ENCODE measurements at regions not wholly inside any gene's neighbourhood (a gene's known extent, or its start where the extent isn't known, plus 50 kb on each side); places are given as distances from the start of the nearest gene placed in this dataset.
"Not testable (repeated sequence)": the region's sequence is repeated elsewhere in the genome, so short reads cannot be mapped to it uniquely, and the experiment has no call there.

DNA sequence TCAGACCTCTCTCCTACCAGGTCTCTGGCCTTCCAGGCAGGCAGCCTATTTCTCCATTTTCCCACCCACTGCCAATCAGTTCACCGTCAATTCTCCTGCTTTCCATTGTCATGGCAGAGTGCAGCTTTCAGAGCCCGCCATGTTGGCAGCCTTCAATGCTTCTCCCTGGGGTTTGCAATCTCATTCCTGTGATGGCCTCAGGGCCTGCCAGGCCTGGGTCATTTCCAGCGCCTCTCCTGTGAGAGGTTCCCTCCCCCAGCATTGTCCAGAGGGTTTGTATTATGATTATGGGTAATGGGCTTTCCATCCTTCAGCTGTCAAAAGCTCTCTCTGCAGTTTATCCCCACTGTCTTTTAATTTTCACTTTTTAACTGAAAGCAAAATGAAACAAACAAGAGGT lies 716.6 kb upstream of the CDH8 start:
- ATAC-seq = no peak
- ChIA-PET POLR2A (no interaction called here), CTCF (interaction anchor here (0.5 kb wide), 1 partner anchor 309 kb away, joined by 3 read pairs; no protein-coding TSS in a partner anchor)
- Mint-ChIP-seq H3K27ac (no peak overlapping the region), H3K27me3 (no peaks in the 10 kb centered on the region), H3K36me3 (ENCODE audit: low read depth) (no peaks in the 10 kb centered on the region), H3K4me1 (no peaks in the 10 kb centered on the region), H3K4me3 (no peak overlapping the region), H3K9me3 (ENCODE audit: low read depth) (peaks cover 15% of the 10 kb centered on the region)
- intact Hi-C loops (cut with DNase I, micrococcal nuclease) = no loop called here
- no peak for DNase-seq

- ChIA-PET CTCF (no interaction called here), POLR2A (no interaction called here)
- DNase-seq = no peak
- Mint-ChIP-seq H3K36me3 (ENCODE audit: low read depth) (no peaks in the 10 kb centered on the region), H3K4me3 (no peak overlapping the region), H3K4me1 (no peaks in the 10 kb centered on the region), H3K27ac (no peak overlapping the region), H3K9me3 (ENCODE audit: low read depth) (peaks cover 16% of the 10 kb centered on the region), H3K27me3 (no peaks in the 10 kb centered on the region)
- intact Hi-C loops (cut with DNase I, micrococcal nuclease) = no loop called here
- ATAC-seq = no peak
Measured at GRCh38 chr16:62751218-62751617, 715.0 kb upstream of the CDH8 start.

GRCh38 chr16:62741692-62742091 lies 705.5 kb upstream of the CDH8 start:
- Mint-ChIP-seq H3K9me3 (ENCODE audit: low read depth) (peaks cover 44% of the 10 kb centered on the region), H3K4me3 (no peak overlapping the region), H3K4me1 (no peaks in the 10 kb centered on the region), H3K27me3 (no peaks in the 10 kb centered on the region), H3K27ac (no peak overlapping the region), H3K36me3 (ENCODE audit: low read depth) (peaks cover 1% of the 10 kb centered on the region)
- no peak for ATAC-seq
- intact Hi-C loops (cut with DNase I, micrococcal nuclease) = no loop called here
- POLR2A ChIA-PET = no interaction called here
- CTCF ChIA-PET = no interaction called here
- no peak for DNase-seq

- peaks cover 27% of the 10 kb centered on the region for H3K9me3 Mint-ChIP-seq (ENCODE audit: low read depth)
- H3K27me3 Mint-ChIP-seq = no peaks in the 10 kb centered on the region
- intact Hi-C loops (cut with DNase I, micrococcal nuclease) = no loop called here
- peaks cover 1% of the 10 kb centered on the region for H3K36me3 Mint-ChIP-seq (ENCODE audit: low read depth)
- DNase-seq (no peak), ATAC-seq (no peak)
- H3K4me1 Mint-ChIP-seq = no peaks in the 10 kb centered on the region
- H3K27ac Mint-ChIP-seq = no peak overlapping the region
- no peak overlapping the region for H3K4me3 Mint-ChIP-seq
- ChIA-PET POLR2A (no interaction called here), CTCF (interaction anchor here (0.7 to 1.3 kb wide), 2 partner anchors 10 to 39 kb away, joined by 3 read pairs; no protein-coding TSS in a partner anchor)
Measured at GRCh38 chr16:62738666-62739460, 702.6 kb upstream of the CDH8 start.

DNA sequence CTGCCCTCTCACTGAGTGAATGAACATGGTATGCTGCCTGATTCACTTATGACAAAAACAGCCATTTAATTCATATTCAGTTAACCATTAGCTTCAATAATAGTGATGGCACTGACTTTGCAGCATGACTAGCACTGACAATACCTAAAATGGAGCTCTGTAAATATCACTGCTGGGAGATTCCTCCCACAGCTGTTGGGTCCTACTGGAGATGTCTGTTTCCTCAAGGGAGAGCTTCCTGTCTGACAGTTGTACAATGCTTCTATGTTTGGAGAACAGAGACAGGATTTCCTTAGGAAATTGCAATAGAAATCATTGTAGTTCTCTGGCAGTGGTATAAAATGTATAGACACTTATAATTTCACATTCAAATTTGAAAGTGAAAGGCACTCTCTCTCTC lies 695.9 kb upstream of the CDH8 start:
- no peak overlapping the region for H3K27ac Mint-ChIP-seq
- H3K4me3 Mint-ChIP-seq = no peak overlapping the region
- H3K36me3 Mint-ChIP-seq (ENCODE audit: low read depth) = no peaks in the 10 kb centered on the region
- intact Hi-C loops (cut with DNase I, micrococcal nuclease) = no loop called here
- ATAC-seq (no peak), DNase-seq (no peak)
- ChIA-PET CTCF (no interaction called here), POLR2A (no interaction called here)
- H3K27me3 Mint-ChIP-seq = no peaks in the 10 kb centered on the region
- H3K4me1 Mint-ChIP-seq = no peaks in the 10 kb centered on the region
- peaks cover 16% of the 10 kb centered on the region for H3K9me3 Mint-ChIP-seq (ENCODE audit: low read depth)

- H3K9me3 Mint-ChIP-seq (ENCODE audit: low read depth) = peaks cover 19% of the 10 kb centered on the region
- CTCF ChIA-PET; DNase-seq; H3K36me3 Mint-ChIP-seq (ENCODE audit: low read depth); H3K4me1 Mint-ChIP-seq; H3K27ac Mint-ChIP-seq; POLR2A ChIA-PET; ATAC-seq; intact Hi-C loops (cut with DNase I, micrococcal nuclease); H3K4me3 Mint-ChIP-seq; H3K27me3 Mint-ChIP-seq: not testable (repeated sequence)
Measured at GRCh38 chr16:62724670-62725269, 688.5 kb upstream of the CDH8 start.

- H3K27me3 Mint-ChIP-seq = no peaks in the 10 kb centered on the region
- intact Hi-C loops (cut with DNase I, micrococcal nuclease) = no loop called here
Measured at GRCh38 chr16:62720651-62721050, 684.4 kb upstream of the CDH8 start.

DNA sequence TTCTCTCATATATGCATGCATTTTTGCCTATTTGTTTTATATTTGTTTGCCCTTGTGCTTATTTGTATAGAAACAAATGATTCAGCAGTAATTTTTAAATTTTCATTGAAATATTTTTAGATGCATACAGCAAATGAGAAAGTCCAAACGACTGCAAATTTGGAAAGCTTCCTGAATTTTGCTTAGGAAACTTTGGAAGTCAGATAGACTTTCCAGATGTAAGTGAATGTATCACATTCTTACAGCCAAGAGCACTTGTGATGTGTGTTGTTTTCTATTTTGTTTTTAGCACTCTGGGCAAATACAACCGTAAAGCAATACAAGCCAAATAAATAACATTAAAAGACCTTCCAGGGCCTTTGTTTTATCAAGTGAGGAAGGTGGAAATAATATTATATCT lies 680.8 kb upstream of the CDH8 start:
- ATAC-seq (no peak), DNase-seq (no peak)
- Mint-ChIP-seq H3K27me3 (no peaks in the 10 kb centered on the region), H3K27ac (no peak overlapping the region), H3K9me3 (ENCODE audit: low read depth) (peaks cover 17% of the 10 kb centered on the region), H3K4me1 (no peaks in the 10 kb centered on the region), H3K36me3 (ENCODE audit: low read depth) (no peaks in the 10 kb centered on the region), H3K4me3 (no peak overlapping the region)
- ChIA-PET CTCF (no interaction called here), POLR2A (no interaction called here)
- intact Hi-C loops (cut with DNase I, micrococcal nuclease) = no loop called here

More at GRCh38 chr16:62720651-62721050, 684.4 kb upstream of the CDH8 start:
- Mint-ChIP-seq H3K4me1 (no peaks in the 10 kb centered on the region), H3K9me3 (ENCODE audit: low read depth) (peaks cover 20% of the 10 kb centered on the region), H3K36me3 (ENCODE audit: low read depth) (no peaks in the 10 kb centered on the region), H3K27ac (no peak overlapping the region), H3K4me3 (no peak overlapping the region)
- no peak for DNase-seq
- no peak for ATAC-seq
- POLR2A ChIA-PET = no interaction called here
- CTCF ChIA-PET = no interaction called here

- ATAC-seq (no peak), DNase-seq (no peak)
- CTCF ChIA-PET = no interaction called here
- Mint-ChIP-seq H3K4me3 (no peak overlapping the region), H3K36me3 (ENCODE audit: low read depth) (no peaks in the 10 kb centered on the region), H3K9me3 (ENCODE audit: low read depth) (peaks cover 17% of the 10 kb centered on the region), H3K27me3 (no peaks in the 10 kb centered on the region), H3K4me1 (no peaks in the 10 kb centered on the region), H3K27ac (no peak overlapping the region)
- POLR2A ChIA-PET = no interaction called here
- intact Hi-C loops (cut with DNase I, micrococcal nuclease) = no loop called here
Measured at GRCh38 chr16:62715701-62716100, 679.5 kb upstream of the CDH8 start.

- H3K4me1 Mint-ChIP-seq = no peaks in the 10 kb centered on the region
- DNase-seq (no peak), ATAC-seq (no peak)
- ChIA-PET POLR2A (no interaction called here), CTCF (no interaction called here)
- no peaks in the 10 kb centered on the region for H3K36me3 Mint-ChIP-seq (ENCODE audit: low read depth)
- no peak overlapping the region for H3K4me3 Mint-ChIP-seq
- H3K27me3 Mint-ChIP-seq = no peaks in the 10 kb centered on the region
- intact Hi-C loops (cut with DNase I, micrococcal nuclease) = no loop called here
- no peak overlapping the region for H3K27ac Mint-ChIP-seq
- peaks cover 6% of the 10 kb centered on the region for H3K9me3 Mint-ChIP-seq (ENCODE audit: low read depth)
Measured at GRCh38 chr16:62712566-62712965, 676.3 kb upstream of the CDH8 start.

GRCh38 chr16:62711797-62712196 lies 675.6 kb upstream of the CDH8 start:
- CTCF ChIA-PET = no interaction called here
- intact Hi-C loops (cut with DNase I, micrococcal nuclease) = no loop called here
- Mint-ChIP-seq H3K4me1 (no peaks in the 10 kb centered on the region), H3K27ac (no peak overlapping the region), H3K27me3 (no peaks in the 10 kb centered on the region), H3K4me3 (no peak overlapping the region), H3K36me3 (ENCODE audit: low read depth) (no peaks in the 10 kb centered on the region), H3K9me3 (ENCODE audit: low read depth) (peaks cover 8% of the 10 kb centered on the region)
- no peak for DNase-seq
- no peak for ATAC-seq
- POLR2A ChIA-PET = no interaction called here

DNA sequence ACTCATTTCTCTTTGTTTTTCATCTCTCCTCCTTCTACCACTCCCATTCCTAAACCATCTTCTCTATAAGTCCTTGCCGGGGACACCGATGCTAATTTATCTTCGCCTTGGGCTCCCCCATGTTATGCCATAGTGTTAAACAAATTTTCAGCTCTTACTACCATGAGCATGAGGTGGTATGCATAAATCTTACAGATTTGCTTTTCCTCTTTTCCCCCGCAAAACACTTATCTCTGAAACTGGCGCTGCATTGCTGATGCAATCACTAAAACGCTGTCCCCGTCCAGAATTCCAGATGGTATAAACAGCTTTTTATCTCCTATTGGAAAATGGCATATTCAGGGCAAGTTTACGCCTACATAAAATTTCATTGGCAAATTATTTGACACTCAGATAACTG lies 673.6 kb upstream of the CDH8 start:
- Mint-ChIP-seq H3K4me3 (no peak overlapping the region), H3K9me3 (ENCODE audit: low read depth) (peaks cover 2% of the 10 kb centered on the region), H3K27ac (no peak overlapping the region), H3K4me1 (no peaks in the 10 kb centered on the region), H3K27me3 (no peaks in the 10 kb centered on the region), H3K36me3 (ENCODE audit: low read depth) (no peaks in the 10 kb centered on the region)
- ATAC-seq = no peak
- intact Hi-C loops (cut with DNase I, micrococcal nuclease) = no loop called here
- DNase-seq = no peak
- ChIA-PET POLR2A (no interaction called here), CTCF (no interaction called here)
